ENCODE measurements at regions not wholly inside any gene's neighbourhood (a gene's known extent, or its start where the extent isn't known, plus 50 kb on each side); places are given as distances from the start of the nearest gene placed in this dataset.
"Not testable (repeated sequence)": the region's sequence is repeated elsewhere in the genome, so short reads cannot be mapped to it uniquely, and the experiment has no call there.

- no peak for DNase-seq
Measured at GRCh38 chr5:106801554-106801953, 869.2 kb downstream of the EFNA5 start.

- no peak for DNase-seq
Measured at GRCh38 chr5:106797996-106798395, 872.7 kb downstream of the EFNA5 start.

GRCh38 chr5:106796081-106796480 lies 874.7 kb downstream of the EFNA5 start:
- peak; percentile 7 for DNase-seq

- no peak for DNase-seq
Measured at GRCh38 chr5:106784846-106785245, 885.9 kb downstream of the EFNA5 start.

- DNase-seq, result no peak
Measured at GRCh38 chr5:106780355-106780754, 890.4 kb downstream of the EFNA5 start.

GRCh38 chr5:106776515-106776914 lies 894.2 kb downstream of the EFNA5 start:
- not testable (repeated sequence) for DNase-seq

- DNase-seq, result no peak
Measured at GRCh38 chr5:106768392-106768791, 902.3 kb downstream of the EFNA5 start.

- DNase-seq, result no peak
Measured at GRCh38 chr5:106766916-106767315, 903.8 kb downstream of the EFNA5 start.

GRCh38 chr5:106759581-106759980 lies 911.2 kb downstream of the EFNA5 start:
- no peak for DNase-seq

GRCh38 chr5:106759152-106759551 lies 911.6 kb downstream of the EFNA5 start:
- no peak for DNase-seq

- DNase-seq, result no peak
Measured at GRCh38 chr5:106757672-106758071, 913.1 kb downstream of the EFNA5 start.

GRCh38 chr5:106755789-106756188 lies 914.9 kb downstream of the EFNA5 start:
- no peak for DNase-seq

- no peak for DNase-seq
Measured at GRCh38 chr5:106755066-106755465, 915.7 kb downstream of the EFNA5 start.

- DNase-seq, result no peak
Measured at GRCh38 chr5:106749826-106750225, 920.9 kb downstream of the EFNA5 start.

- no peak for DNase-seq
Measured at GRCh38 chr5:106739127-106739526, 931.6 kb downstream of the EFNA5 start.

GRCh38 chr5:106737111-106737510 lies 933.6 kb downstream of the EFNA5 start:
- DNase-seq, result no peak

GRCh38 chr5:106732624-106733023 lies 938.1 kb downstream of the EFNA5 start:
- DNase-seq, result no peak

GRCh38 chr5:106730912-106731311 lies 939.8 kb downstream of the EFNA5 start:
- DNase-seq, result no peak

GRCh38 chr5:106730506-106730905 lies 940.2 kb downstream of the EFNA5 start:
- no peak for DNase-seq

- DNase-seq, result no peak
Measured at GRCh38 chr5:106728208-106728607, 942.5 kb downstream of the EFNA5 start.

- no peak for DNase-seq
Measured at GRCh38 chr5:106727071-106727470, 943.7 kb downstream of the EFNA5 start.

GRCh38 chr5:106720367-106720766 lies 950.4 kb downstream of the EFNA5 start:
- DNase-seq, result no peak

- no peak for DNase-seq
Measured at GRCh38 chr5:106699796-106700195, 970.9 kb downstream of the EFNA5 start.

- no peak for DNase-seq
Measured at GRCh38 chr5:106699198-106699597, 971.5 kb downstream of the EFNA5 start.

GRCh38 chr5:106698169-106698568 lies 972.6 kb downstream of the EFNA5 start:
- DNase-seq, result no peak
